ENCODE measurements at regions not wholly inside any gene's neighbourhood (a gene's known extent, or its start where the extent isn't known, plus 50 kb on each side); places are given as distances from the start of the nearest gene placed in this dataset.
"Not testable (repeated sequence)": the region's sequence is repeated elsewhere in the genome, so short reads cannot be mapped to it uniquely, and the experiment has no call there.

DNA sequence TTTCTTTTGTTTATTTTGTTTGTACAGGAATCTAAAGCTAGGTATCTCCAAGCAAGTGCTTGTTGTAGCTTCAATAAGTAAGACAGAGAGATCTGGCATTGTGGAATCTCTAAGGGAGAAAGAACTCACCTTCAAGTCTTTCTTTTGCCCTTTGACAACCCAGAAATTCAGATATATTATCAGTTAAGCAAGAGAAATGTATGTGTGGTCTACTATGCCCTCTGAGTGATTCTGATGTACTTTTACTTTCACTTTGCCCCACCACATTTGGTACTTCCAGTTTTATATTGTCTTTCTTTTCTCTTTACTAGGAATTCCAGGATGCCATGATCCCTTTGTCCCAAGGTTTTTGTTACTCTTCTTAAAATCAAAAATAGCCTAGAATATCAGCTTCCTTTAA, 259.6 kb upstream of the PIK3C3 start:
- DNase-seq (ENCODE audit: low read depth): peak; percentile 10

DNA sequence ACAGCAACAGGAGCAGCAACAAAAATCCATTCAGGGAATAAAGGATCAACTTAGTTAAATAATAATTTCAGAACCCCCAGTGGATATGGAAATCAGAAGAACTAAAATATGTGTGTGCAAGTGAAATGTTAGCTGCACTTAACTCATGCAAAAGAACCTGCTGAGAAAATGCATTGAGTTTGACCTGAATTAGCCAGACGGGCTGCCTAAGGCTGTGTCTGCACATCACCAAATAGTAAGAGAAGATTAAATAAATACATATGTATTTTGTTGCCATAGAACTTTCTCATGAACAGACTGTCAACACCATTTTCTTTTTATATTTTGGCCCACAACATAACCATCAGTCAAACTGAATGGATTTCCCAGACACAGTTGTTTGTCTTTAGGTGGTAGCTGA, 262.0 kb upstream of the PIK3C3 start:
- no peak for DNase-seq (ENCODE audit: low read depth)

- no peak for DNase-seq (ENCODE audit: low read depth)
Measured at GRCh38 chr18:41690332-41691127, 264.5 kb upstream of the PIK3C3 start.

GRCh38 chr18:41687138-41687537, 267.9 kb upstream of the PIK3C3 start:
- no peak for DNase-seq (ENCODE audit: low read depth)

DNA sequence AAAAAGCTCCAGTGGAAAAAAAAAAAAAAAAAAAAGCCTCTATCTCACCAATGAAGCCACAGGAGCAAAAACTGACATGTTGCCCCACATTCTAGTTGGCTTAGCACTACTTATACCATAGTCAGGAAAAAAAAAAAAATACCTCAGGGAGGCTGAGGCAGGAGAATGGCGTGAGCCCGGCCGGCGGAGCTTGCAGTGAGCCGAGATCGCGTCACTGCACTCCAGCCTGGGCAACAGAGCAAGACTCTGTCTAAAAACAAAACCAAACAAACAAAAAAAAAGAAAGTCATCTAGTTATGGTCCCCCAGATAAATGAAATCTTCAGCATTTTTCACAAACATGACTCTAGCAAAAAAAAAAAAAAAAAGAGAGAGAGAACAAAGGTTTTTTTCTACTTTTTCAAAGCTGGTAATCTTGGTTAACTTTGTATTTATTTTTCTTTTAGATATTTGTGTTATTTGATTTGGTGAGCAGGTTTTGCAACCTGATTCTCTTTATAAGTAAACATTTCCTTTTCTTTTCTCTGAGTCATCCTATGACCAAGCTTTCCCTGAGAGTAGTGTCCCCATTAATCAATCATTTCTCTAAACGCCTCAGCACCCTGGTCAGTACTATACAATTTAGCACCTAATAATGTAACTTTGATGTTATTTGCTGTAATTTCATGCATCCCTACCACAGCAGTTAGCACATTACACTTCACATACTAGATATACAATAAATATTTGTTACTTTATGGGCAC, 273.7 kb upstream of the PIK3C3 start:
- peak; percentile 58 for DNase-seq (ENCODE audit: low read depth)

GRCh38 chr18:41674506-41674905, 280.5 kb upstream of the PIK3C3 start:
- no peak for DNase-seq (ENCODE audit: low read depth)

DNA sequence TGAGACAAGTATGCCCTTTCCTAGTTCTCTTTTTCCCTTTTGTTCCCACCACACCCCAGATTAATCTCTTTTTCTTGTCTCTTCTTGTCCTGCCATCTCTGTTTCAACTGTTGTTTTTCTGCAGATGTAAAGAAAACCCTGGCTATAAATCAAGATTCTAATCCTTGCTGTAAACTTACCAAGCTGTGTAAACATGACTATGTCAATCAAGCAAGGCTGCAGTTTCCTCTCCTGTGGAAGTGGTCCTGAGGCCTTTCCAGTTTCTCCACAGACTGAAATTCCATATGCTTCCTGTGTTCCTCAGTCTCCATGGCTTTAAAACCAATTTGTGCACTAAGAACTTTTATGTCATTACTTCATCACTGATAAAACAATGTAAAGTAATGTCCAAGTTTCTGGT, 288.8 kb upstream of the PIK3C3 start:
- no peak for DNase-seq (ENCODE audit: low read depth)

DNA sequence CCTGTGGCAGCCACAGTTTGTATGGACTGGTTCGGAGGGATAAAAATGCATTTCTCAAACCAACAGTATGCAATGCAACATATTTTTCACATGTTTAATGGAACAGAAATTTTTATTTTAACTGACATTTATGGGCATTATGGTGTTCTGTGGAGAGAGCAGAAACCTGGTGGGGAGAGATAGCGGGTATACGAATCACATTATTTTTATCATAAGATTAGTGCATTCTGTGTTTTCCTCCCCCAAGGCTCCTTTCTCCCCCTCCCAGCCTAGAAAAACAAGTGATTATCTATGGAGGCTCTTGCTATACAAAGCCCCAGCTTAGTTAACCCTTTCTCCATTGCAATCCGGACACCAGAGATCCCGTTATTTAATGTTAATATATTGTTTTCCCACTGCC, 289.8 kb upstream of the PIK3C3 start:
- no peak for DNase-seq (ENCODE audit: low read depth)

DNA sequence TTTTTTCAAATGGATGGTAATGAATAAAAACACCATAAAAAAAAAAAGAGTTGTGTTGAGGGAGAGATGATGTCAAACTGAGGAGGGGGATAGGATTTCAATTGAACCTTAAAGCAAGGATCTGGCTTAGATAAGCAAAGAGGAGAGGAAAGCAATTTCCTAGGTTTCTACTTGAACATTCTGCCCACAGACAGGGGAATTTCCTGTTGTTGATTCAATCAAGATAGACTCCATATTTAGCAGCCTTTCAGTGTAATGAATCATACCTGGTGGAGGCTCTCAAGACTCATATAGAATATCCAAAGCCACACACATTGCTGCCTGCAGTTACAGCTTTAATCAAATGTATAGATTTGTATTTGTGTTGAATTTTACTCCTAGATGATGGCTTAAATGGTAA, 294.4 kb upstream of the PIK3C3 start:
- DNase-seq (ENCODE audit: low read depth): no peak

GRCh38 chr18:41659438-41660130, 295.4 kb upstream of the PIK3C3 start:
- no peak for DNase-seq (ENCODE audit: low read depth)

DNA sequence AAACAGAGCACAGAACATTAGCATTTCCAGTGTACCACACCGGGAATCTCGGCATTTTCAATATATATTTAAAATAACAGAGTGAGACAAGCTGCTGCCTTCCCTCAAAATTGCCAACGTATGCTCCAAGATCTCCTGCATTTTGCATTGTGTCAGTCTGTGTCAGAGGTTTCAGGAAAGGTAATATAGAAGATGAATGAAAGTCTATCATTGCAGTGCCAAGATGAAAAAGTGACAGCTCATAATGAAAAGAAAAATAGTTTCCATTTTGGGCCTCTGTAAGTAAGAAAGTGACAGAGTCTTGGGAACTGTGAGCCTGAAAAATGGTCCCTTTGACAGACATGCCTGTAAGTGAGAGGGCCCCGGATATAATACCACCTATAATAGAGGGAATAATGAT, 297.8 kb upstream of the PIK3C3 start:
- no peak for DNase-seq (ENCODE audit: low read depth)

DNA sequence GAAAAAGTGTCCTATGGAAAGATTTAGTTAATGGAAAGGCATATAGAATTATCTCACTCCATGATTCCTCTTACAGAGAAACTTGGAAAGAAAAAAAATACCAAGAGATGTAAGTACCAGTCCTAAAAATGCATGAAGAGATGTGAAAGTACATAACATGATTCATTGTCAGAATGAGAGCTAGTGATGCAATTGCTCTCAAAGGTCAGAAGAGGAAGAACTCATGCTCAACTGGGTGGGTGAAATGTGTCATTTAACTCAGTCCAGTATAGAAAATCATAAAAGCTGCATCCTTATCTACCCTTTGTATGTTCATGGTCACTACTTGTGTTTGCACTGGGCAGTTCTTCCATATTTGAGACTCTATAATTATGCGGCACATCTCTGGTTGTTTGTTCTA, 300.0 kb upstream of the PIK3C3 start:
- no peak for DNase-seq (ENCODE audit: low read depth)

DNA sequence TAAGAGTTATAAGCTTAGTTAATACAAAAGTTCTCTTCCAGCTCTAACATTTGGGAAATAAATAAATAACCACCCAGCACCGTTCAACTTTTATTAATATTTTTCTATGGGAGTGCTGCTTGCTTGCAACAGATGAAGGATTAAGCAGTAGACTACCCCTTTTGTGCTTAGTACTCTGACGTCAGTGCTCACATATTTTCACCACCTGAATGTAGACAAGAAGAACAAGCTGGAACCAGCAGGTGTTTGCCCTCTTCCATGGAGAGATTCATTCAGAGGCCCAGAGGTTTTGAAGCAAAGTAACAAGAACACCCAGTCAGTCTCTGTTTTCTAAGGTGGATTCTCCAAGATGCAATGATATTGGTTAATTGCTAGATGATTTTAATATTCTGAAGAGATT, 307.1 kb upstream of the PIK3C3 start:
- no peak for DNase-seq (ENCODE audit: low read depth)

GRCh38 chr18:41646915-41647620, 308.0 kb upstream of the PIK3C3 start:
- no peak for DNase-seq (ENCODE audit: low read depth)

DNA sequence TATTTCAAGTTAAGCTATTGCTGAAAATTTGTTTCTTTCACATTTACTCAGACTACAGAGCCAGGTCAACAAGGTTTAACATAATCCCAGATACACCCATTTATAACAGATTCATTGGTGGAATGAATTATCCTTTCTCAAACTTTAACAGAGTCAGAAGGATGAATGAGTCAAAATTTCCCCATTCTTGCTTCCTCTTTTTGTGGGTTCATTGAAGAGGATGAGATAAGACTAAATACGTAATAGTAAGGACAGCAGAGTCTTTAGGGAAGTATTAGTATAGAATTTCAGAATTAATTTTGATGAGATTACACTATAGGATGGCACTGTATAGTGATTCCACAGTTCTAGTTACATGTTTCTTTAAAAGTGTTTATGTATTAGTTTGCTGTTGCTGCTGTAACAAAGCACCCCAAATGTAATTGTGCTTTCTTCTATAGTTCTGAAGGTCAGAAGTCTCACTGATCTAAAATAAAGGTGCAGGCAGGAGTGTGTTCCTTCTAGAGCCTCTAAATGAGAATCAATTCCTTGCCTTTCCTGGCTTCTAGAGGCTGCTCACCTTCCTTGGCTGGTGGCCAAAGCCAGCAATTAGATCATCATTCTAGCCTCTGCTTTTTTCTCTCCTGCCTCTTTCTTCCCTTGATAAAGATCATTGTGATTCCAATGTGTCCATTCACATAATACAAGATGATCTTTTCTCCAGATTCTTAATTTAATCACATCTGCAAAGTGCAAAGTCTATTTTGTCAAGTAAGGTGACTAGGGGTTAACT, 309.3 kb upstream of the PIK3C3 start:
- no peak for DNase-seq (ENCODE audit: low read depth)

DNA sequence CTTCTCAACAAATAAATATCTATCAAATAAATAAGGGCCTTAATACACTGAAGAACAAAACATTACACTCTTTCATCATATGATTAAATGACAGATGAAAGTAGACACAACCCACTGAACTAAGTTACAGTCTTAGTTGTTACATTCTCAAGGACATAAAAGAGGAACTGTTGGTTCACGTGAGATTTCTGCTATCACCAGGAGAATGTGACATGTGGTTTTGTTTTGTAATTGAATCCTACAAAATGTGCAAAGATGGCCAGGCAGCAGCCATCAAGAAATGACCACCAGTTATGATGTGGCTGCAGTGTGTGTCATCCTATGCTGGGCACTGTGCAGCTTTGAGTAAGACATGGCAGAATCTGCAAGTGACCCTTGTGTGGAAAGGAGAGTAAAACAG, 310.6 kb upstream of the PIK3C3 start:
- no peak for DNase-seq (ENCODE audit: low read depth)

- DNase-seq (ENCODE audit: low read depth): no peak
Measured at GRCh38 chr18:41643427-41643826, 311.6 kb upstream of the PIK3C3 start.

- no peak for DNase-seq (ENCODE audit: low read depth)
Measured at GRCh38 chr18:41642756-41643155, 312.3 kb upstream of the PIK3C3 start.

DNA sequence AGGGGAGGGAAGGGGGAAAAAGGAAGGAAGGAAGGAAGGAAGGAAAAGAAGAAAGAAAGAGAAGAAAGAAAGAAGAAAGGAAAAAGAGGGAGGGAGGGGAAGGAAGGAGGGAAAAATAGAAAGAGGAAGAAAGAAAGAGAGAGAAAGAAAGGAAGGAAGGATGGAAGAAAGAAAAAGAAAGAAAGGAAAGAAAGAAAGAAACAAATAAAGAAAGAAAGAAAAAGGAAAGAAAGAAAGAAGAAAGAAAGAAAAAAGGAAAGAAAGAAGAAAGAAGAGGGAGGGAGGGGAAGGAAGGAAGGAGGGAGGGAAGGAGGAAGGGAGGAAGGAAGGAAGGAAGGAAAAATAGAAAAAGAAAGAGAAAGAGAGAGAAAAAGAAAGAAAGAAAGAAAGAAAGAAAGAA, 315.8 kb upstream of the PIK3C3 start:
- no peak for DNase-seq (ENCODE audit: low read depth)

GRCh38 chr18:41631723-41632285, 323.2 kb upstream of the PIK3C3 start:
- DNase-seq (ENCODE audit: low read depth): not testable (repeated sequence)

DNA sequence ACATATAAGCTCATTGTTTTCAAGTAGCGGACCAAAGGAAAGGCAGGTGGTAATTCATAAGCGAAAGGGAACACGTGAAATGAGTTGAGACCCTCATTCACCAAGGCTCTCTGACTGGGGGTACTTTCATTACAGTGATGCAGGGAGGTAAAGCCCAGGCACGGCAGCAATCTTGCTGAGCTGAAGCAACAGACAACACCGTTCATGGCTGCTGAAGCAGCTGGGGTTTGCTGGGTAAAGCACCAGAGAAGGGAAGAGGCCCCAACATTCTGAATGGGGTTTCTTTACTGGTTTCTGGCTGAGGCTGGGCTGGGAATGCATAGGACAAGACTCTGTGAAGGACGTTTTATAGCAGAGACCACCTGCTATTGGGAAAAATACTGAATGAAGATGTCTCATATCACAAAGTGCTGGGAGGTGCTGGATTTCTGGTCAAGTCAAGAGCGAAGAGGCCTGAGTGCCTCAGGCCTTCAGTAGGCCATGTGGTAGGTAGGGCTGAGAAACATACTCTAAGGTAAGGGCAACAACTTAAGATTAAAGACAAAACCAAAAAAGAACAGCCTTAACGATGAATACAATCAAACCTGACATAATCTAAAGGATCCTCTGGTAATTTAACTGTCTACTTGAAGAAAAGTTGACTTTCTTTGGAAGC, 324.7 kb upstream of the PIK3C3 start:
- DNase-seq (ENCODE audit: low read depth): no peak
